Testis (tissue), 2 donors: ENCODE measurements at regions not wholly inside any gene's neighbourhood (a gene's known extent, or its start where the extent isn't known, plus 50 kb on each side); places are given as distances from the start of the nearest gene placed in this dataset.

Experiments used
- POLR2A ChIP-seq: fragments of 450-650 bp; IDR thresholded peaks from one replicate; pipeline ENCODE4 v1.6.1; 2017; ENCODE audit warnings: antibody characterized with exemption, mild to moderate bottlenecking, moderate library complexity
- TF ChIP-seq, protein P1 (sequence below), 3 experiments: fragments of 450-650 bp in 2 of 3; fragments of 200-600 bp in 1 of 3; sonication (generic) in 1 of 3; IDR thresholded peaks; one replicate each; pipeline ENCODE4 v1.5.1; 2016 to 2019; ENCODE audit warnings: antibody characterized with exemption in 3 of 3, mild to moderate bottlenecking in 2 of 3, moderate library complexity in 1 of 3

- no peak for TF ChIP-seq POLR2A
- TF ChIP-seq, protein P1, sequence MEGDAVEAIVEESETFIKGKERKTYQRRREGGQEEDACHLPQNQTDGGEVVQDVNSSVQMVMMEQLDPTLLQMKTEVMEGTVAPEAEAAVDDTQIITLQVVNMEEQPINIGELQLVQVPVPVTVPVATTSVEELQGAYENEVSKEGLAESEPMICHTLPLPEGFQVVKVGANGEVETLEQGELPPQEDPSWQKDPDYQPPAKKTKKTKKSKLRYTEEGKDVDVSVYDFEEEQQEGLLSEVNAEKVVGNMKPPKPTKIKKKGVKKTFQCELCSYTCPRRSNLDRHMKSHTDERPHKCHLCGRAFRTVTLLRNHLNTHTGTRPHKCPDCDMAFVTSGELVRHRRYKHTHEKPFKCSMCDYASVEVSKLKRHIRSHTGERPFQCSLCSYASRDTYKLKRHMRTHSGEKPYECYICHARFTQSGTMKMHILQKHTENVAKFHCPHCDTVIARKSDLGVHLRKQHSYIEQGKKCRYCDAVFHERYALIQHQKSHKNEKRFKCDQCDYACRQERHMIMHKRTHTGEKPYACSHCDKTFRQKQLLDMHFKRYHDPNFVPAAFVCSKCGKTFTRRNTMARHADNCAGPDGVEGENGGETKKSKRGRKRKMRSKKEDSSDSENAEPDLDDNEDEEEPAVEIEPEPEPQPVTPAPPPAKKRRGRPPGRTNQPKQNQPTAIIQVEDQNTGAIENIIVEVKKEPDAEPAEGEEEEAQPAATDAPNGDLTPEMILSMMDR (IDR thresholded peaks at IDR 0.05) = no peak
These were observed 126.5 kb upstream of the HDAC9 start for GRCh38 chr7:18369011-18369410.
